Endothelial cell of umbilical vein (primary cell): ENCODE measurements at regions not wholly inside any gene's neighbourhood (a gene's known extent, or its start where the extent isn't known, plus 50 kb on each side); places are given as distances from the start of the nearest gene placed in this dataset.

ENCODE experiments used
- BruUV-seq: library from RNA; stranded (reverse); fragments of 400-500 nt; replicated peaks from 2 replicates; lab custom pipeline; 2021; lab: Mats Ljungman, UMichigan
- CTCF ChIA-PET: fragments of 300-600, 350-600 bp; sonication (Branson Sonifier 250); formaldehyde crosslinking; loops from one replicate; lab custom pipeline; 2021; ENCODE audit warnings: antibody characterized with exemption, inconsistent platforms; lab: Charles Lee
- POLR2A ChIA-PET: fragments of 300-600, 350-600 bp; sonication (Branson Sonifier 250); formaldehyde crosslinking; loops from one replicate; lab custom pipeline; 2021; ENCODE audit warnings: antibody characterized with exemption, inconsistent platforms; lab: Charles Lee
- DNase-seq: peaks from one replicate; pipeline ENCODE4 v3.0.0-alpha.2; 2011; ENCODE audit warnings: low read depth, low spot score
- FAIRE-seq: peaks from 2 replicates; lab custom pipeline; 2011; peaks lifted over from hg19 to GRCh38; lab: Jason Lieb, UNC
- H2AFZ ChIP-seq: 2 replicates; pipeline ENCODE4 v1.6.0; 2012; ENCODE audit warnings: low read depth, low read length, control low read depth, inconsistent platforms
- H3K27ac ChIP-seq: 2 replicates; pipeline ENCODE4 v1.5.1; 2011; ENCODE audit warnings: low read depth, mild to moderate bottlenecking, control low read depth, low read length, moderate library complexity; ENCODE audit not compliant: insufficient read depth
- H3K27me3 ChIP-seq, 2 experiments: 2 replicates each; pipeline versions ENCODE4 v1.6.0 to v1.6.1; 2011; ENCODE audit warnings: low read length in 2 of 2, mixed read lengths in 1 of 2; ENCODE audit not compliant: control insufficient read depth in 2 of 2, insufficient read depth in 2 of 2
- H3K36me3 ChIP-seq, 2 experiments: 2 replicates in 1 of 2; 3 replicates in 1 of 2; pipeline ENCODE4 v1.5.1; 2011; ENCODE audit warnings: low read length in 2 of 2, mild to moderate bottlenecking in 1 of 2, moderate library complexity in 1 of 2; ENCODE audit not compliant: control insufficient read depth in 2 of 2, insufficient read depth in 2 of 2; ENCODE audit errors: extremely low read depth in 1 of 2
- H3K4me1 ChIP-seq: 3 replicates; pipeline ENCODE4 v1.5.1; 2011; ENCODE audit warnings: mild to moderate bottlenecking, low read length; ENCODE audit not compliant: control insufficient read depth, insufficient read depth; ENCODE audit errors: extremely low read depth
- H3K4me2 ChIP-seq: 2 replicates; pipeline ENCODE4 v1.6.1; 2011; ENCODE audit warnings: low read length, control low read depth, mixed read lengths; ENCODE audit not compliant: insufficient read depth
- H3K4me3 ChIP-seq, 3 experiments: fragments of 200-600 bp in 1 of 3; sonication (generic), shearing (Covaris generic) in 1 of 3; replicated peaks in 1 of 3; 2 replicates each; pipeline ENCODE4 v1.5.1; 2011 to 2016; ENCODE audit warnings: control low read depth in 3 of 3, low read length in 3 of 3, mild to moderate bottlenecking in 2 of 3, inconsistent platforms in 1 of 3, low read depth in 1 of 3, moderate library complexity in 1 of 3; ENCODE audit not compliant: insufficient read depth in 1 of 3
- H3K79me2 ChIP-seq: 2 replicates; pipeline ENCODE4 v1.6.0; 2012; ENCODE audit warnings: low read length, inconsistent platforms; ENCODE audit not compliant: control insufficient read depth, insufficient read depth
- H3K9ac ChIP-seq: replicated peaks from 2 replicates; pipeline ENCODE3; 2011; ENCODE audit warnings: low read length, control low read depth; ENCODE audit not compliant: insufficient read depth; ENCODE audit errors: extremely low read depth
- H3K9me1 ChIP-seq: replicated peaks from 3 replicates; pipeline ENCODE4 v1.6.0; 2011; ENCODE audit warnings: mild to moderate bottlenecking, low read length; ENCODE audit not compliant: control insufficient read depth, insufficient read depth; ENCODE audit errors: extremely low read depth
- H3K9me3 ChIP-seq: replicated peaks from 2 replicates; pipeline ENCODE4 v1.5.1; 2012; ENCODE audit warnings: low read length, inconsistent platforms; ENCODE audit not compliant: control insufficient read depth, insufficient read depth
- H4K20me1 ChIP-seq: replicated peaks from 2 replicates; pipeline ENCODE3; 2011; ENCODE audit warnings: mild to moderate bottlenecking, low read length; ENCODE audit not compliant: control insufficient read depth, insufficient read depth; ENCODE audit errors: extremely low read depth
- EZH2 ChIP-seq: IDR thresholded peaks from 2 replicates; pipeline ENCODE4 v1.6.1; 2012; ENCODE audit warnings: borderline replicate concordance, low read depth, mild to moderate bottlenecking, moderate library complexity, low read length, inconsistent platforms; ENCODE audit not compliant: severe bottlenecking
- FOS ChIP-seq: IDR thresholded peaks from 2 replicates; pipeline ENCODE4 v1.6.1; 2011; ENCODE audit warnings: mild to moderate bottlenecking, low read length, moderate library complexity, borderline replicate concordance; ENCODE audit not compliant: insufficient read depth
- GATA2 ChIP-seq: IDR thresholded peaks from 2 replicates; pipeline ENCODE4 v1.7.0; 2011; ENCODE audit warnings: low read depth, mild to moderate bottlenecking, moderate library complexity, mixed read lengths, low read length; ENCODE audit not compliant: insufficient read length, insufficient read depth
- JUN ChIP-seq: IDR thresholded peaks from 2 replicates; pipeline ENCODE4 v1.6.1; 2011; ENCODE audit warnings: borderline replicate concordance, low read depth; ENCODE audit not compliant: insufficient read length, insufficient read depth
- MYC ChIP-seq: IDR thresholded peaks from one replicate; pipeline ENCODE4 v1.6.1; 2011; ENCODE audit warnings: mild to moderate bottlenecking, low read depth, low read length
- POLR2A ChIP-seq: IDR thresholded peaks from 2 replicates; pipeline ENCODE4 v1.6.1; 2012; ENCODE audit warnings: low read depth, mild to moderate bottlenecking, control low read depth, low read length
- POLR2AphosphoS5 ChIP-seq: IDR thresholded peaks from 2 replicates; pipeline ENCODE4 v1.6.1; 2012; ENCODE audit warnings: low read depth, mild to moderate bottlenecking, control low read depth, low read length, moderate library complexity; ENCODE audit not compliant: insufficient read depth
- dilution Hi-C: fragments of 300-500 bp; cut with MboI; formaldehyde crosslinking; loops from one replicate; pipeline ENCODE4 v1.15.0; 2019; ENCODE audit warnings: low sequenced_read_pairs; ENCODE audit not compliant: extremely low pct_ligation_motif_present
- intact Hi-C: fragments of 100-400 bp; cut with micrococcal nuclease; formaldehyde crosslinking; loops from one replicate; pipeline ENCODE4 v1.10.0; 2022
- TF ChIP-seq, protein P1 (sequence below), 2 donors: IDR thresholded peaks; 1 replicate in 1 of 2; 2 replicates in 1 of 2; pipeline ENCODE4 v1.5.1; 2011; ENCODE audit warnings: low read length in 2 of 2, mild to moderate bottlenecking in 2 of 2, moderate library complexity in 2 of 2, control low read depth in 1 of 2, inconsistent platforms in 1 of 2, low read depth in 1 of 2; ENCODE audit not compliant: insufficient read depth in 1 of 2; ENCODE audit errors: extremely low read depth in 1 of 2
- TF ChIP-seq, protein P2 (sequence below): IDR thresholded peaks from 2 replicates; pipeline ENCODE4 v1.6.1; 2011; ENCODE audit not compliant: insufficient read depth, insufficient read length

DNA sequence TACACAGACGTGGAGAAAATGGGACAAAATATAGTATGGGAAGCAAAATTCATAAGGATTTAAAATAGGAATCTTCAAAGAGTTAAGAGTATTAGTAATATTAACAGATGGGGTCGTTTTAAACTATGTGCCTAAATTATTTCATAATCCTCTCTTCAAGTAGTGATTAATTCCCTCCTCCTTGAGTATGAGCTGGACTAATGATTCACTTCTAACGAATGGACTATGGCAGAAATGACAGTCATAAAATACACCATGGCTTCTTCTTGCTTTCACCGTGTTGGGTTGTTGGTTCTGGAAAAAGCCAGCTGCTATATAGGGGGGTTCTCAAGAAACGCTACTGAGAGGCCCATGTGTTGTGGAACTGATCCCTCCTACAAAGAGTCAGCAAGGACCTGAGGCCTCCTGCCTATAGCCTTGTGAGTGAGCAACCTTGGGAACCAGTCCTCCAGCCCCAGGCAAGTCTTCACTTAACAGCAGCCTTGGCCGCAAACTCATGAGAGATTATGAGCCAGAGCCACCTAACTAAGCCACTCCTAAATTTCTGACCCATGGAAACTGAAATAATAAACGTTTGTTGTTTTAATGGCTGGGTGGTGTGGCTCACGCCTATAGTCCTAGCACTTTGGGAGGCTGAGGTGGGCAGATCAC lies 64.8 kb upstream of the ABHD2 start:
- Histone ChIP-seq H3K9ac (no peak overlapping the region), H3K27me3 (peaks cover 4 to 7% of the 10 kb centered on the region in 2 experiments), H3K36me3 (no peaks in the 10 kb centered on the region), H4K20me1 (no peaks in the 10 kb centered on the region), H3K9me3 (no peaks in the 10 kb centered on the region), H3K4me3 (no peak overlapping the region), H3K79me2 (no peaks in the 10 kb centered on the region), H3K27ac (no peak overlapping the region), H3K9me1 (no peaks in the 10 kb centered on the region), H2AFZ (no peak overlapping the region), H3K4me2 (no peak overlapping the region), H3K4me1 (no peaks in the 10 kb centered on the region)
- TF ChIP-seq, protein P1, sequence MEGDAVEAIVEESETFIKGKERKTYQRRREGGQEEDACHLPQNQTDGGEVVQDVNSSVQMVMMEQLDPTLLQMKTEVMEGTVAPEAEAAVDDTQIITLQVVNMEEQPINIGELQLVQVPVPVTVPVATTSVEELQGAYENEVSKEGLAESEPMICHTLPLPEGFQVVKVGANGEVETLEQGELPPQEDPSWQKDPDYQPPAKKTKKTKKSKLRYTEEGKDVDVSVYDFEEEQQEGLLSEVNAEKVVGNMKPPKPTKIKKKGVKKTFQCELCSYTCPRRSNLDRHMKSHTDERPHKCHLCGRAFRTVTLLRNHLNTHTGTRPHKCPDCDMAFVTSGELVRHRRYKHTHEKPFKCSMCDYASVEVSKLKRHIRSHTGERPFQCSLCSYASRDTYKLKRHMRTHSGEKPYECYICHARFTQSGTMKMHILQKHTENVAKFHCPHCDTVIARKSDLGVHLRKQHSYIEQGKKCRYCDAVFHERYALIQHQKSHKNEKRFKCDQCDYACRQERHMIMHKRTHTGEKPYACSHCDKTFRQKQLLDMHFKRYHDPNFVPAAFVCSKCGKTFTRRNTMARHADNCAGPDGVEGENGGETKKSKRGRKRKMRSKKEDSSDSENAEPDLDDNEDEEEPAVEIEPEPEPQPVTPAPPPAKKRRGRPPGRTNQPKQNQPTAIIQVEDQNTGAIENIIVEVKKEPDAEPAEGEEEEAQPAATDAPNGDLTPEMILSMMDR (IDR thresholded peaks at IDR 0.05; ENCODE audit: extremely low read depth in 1 of 2, insufficient read depth in 1 of 2, low read depth in 1 of 2, low read length in 2 of 2): no peak
- TF ChIP-seq, protein P2, sequence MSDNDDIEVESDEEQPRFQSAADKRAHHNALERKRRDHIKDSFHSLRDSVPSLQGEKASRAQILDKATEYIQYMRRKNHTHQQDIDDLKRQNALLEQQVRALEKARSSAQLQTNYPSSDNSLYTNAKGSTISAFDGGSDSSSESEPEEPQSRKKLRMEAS: no peak
- no peak for TF ChIP-seq POLR2A
- no peak for TF ChIP-seq EZH2
- TF ChIP-seq FOS: no peak
- TF ChIP-seq JUN: no peak
- no peak for TF ChIP-seq MYC
- TF ChIP-seq GATA2: no peak
- no peak for TF ChIP-seq POLR2AphosphoS5
- intact Hi-C loops: no loop called here
- no peak for FAIRE-seq
- DNase-seq: no peak
- CTCF ChIA-PET: interaction anchor here (1.0 to 1.9 kb wide), 2 partner anchors 119 to 145 kb away, joined by 3 to 8 read pairs; no protein-coding TSS in a partner anchor
- BruUV-seq: no TSS peak
- POLR2A ChIA-PET: no interaction called here
- dilution Hi-C loops: no loop called here
